ENCODE measurements at regions not wholly inside any gene's neighbourhood (a gene's known extent, or its start where the extent isn't known, plus 50 kb on each side); places are given as distances from the start of the nearest gene placed in this dataset.

GRCh38 chr18:10378688-10379420, 75.6 kb upstream of the APCDD1 start:
- peaks cover 17 to 23% of the 10 kb centered on the region in 2 experiments for H3K4me1 Mint-ChIP-seq
- no peak for TF ChIP-seq CTCF (conservative IDR thresholded peaks at IDR 0.05)
- Histone ChIP-seq H3K9me3 (ENCODE audit: control insufficient read depth, low read depth, low read length) (no peaks in the 10 kb centered on the region), H4K20me1 (ENCODE audit: control insufficient read depth, insufficient read depth, insufficient read length) (no peaks in the 10 kb centered on the region), H4K8ac (replicated peaks; ENCODE audit: insufficient read length, low read depth, low read length) (no peak overlapping the region), H3K4me1 (ENCODE audit: insufficient read depth, low read length) (peaks cover 9% of the 10 kb centered on the region), H3K14ac (ENCODE audit: insufficient read depth, low read length) (no peak overlapping the region; the same call in 1 of the 2 replicates), H2BK15ac (ENCODE audit: low read depth, low read length) (no peak overlapping the region), H3K4ac (ENCODE audit: low read depth, low read length) (no peak overlapping the region), H3K4me2 (ENCODE audit: insufficient read depth, insufficient read length, low read length) (no peak overlapping the region), H3K9ac (ENCODE audit: extremely low read depth, insufficient read length, low read length) (no peak overlapping the region), H2BK12ac (ENCODE audit: insufficient read length, low read depth, low read length) (no peak overlapping the region), H2BK5ac (ENCODE audit: insufficient read length, low read length) (no peak overlapping the region), H3K27ac (ENCODE audit: insufficient read length, low read depth, low read length) (no peak overlapping the region), H3K79me2 (ENCODE audit: insufficient read depth, low read length) (no peaks in the 10 kb centered on the region), H3K27me3 (ENCODE audit: insufficient read depth, low read length) (no peaks in the 10 kb centered on the region; the same call in 1 of the 2 replicates), H3K79me1 (ENCODE audit: insufficient read depth, low read depth, low read length, poor library complexity, severe bottlenecking) (no peaks in the 10 kb centered on the region), H3K23ac (ENCODE audit: insufficient read length, low read depth, low read length) (no peak overlapping the region), H4K91ac (ENCODE audit: insufficient read length, low read depth, low read length) (no peak overlapping the region), H2BK20ac (ENCODE audit: low read depth, low read length, poor library complexity, severe bottlenecking) (no peak overlapping the region), H2AK5ac (ENCODE audit: insufficient read length, low read length) (no peak overlapping the region), H2BK120ac (ENCODE audit: low read depth, low read length, poor library complexity, severe bottlenecking) (no peak overlapping the region), H3K23me2 (ENCODE audit: insufficient read length, low read depth, low read length, poor library complexity, severe bottlenecking) (no peaks in the 10 kb centered on the region), H3K56ac (ENCODE audit: insufficient read length, low read depth, low read length) (no peak overlapping the region), H3K18ac (ENCODE audit: insufficient read length, low read depth, low read length) (no peak overlapping the region), H2AFZ (ENCODE audit: low read length) (no peak overlapping the region), H3T11ph (ENCODE audit: low read length) (no peak overlapping the region), H4K5ac (ENCODE audit: insufficient read length, low read depth, low read length) (no peak overlapping the region)
- no peak overlapping the region for H3K4me3 Mint-ChIP-seq
- no CpG with 5 or more reads among the region's 6 CpGs for WGBS (ENCODE audit: extremely low coverage, insufficient read length, low lambda C conversion rate)
- peaks cover 8% of the 10 kb centered on the region; the same call in 1 of the 2 replicates for H3K27me3 Mint-ChIP-seq (ENCODE audit: low read depth)
- no peaks in the 10 kb centered on the region for H3K36me3 Mint-ChIP-seq (ENCODE audit: insufficient read depth in 1 of 3, low read depth in 3 of 3)
- H3K9me3 Mint-ChIP-seq, result no peaks in the 10 kb centered on the region
- DNase-seq, result no peak
- H3K27ac Mint-ChIP-seq, result no peak overlapping the region

Data from H9 (cell line).